Effector memory CD4-positive, alpha-beta T cell (primary cell): ENCODE measurements at regions not wholly inside any gene's neighbourhood (a gene's known extent, or its start where the extent isn't known, plus 50 kb on each side); places are given as distances from the start of the nearest gene placed in this dataset.

ENCODE experiments used
- DNase-seq, 3 donors: peaks; one replicate each; pipeline ENCODE4 v3.0.0-alpha.2; 2020
- H3K27ac ChIP-seq: 2 replicates; pipeline ENCODE4 v1.7.0; 2013; ENCODE audit warnings: mild to moderate bottlenecking, low read length, moderate library complexity; ENCODE audit not compliant: insufficient read depth, poor library complexity, severe bottlenecking
- H3K27me3 ChIP-seq: replicated peaks from 2 replicates; pipeline ENCODE4 v1.7.0; 2013; ENCODE audit warnings: mild to moderate bottlenecking, low read length; ENCODE audit not compliant: insufficient read depth, control insufficient read depth, poor library complexity, severe bottlenecking
- H3K36me3 ChIP-seq: 2 replicates; pipeline ENCODE4 v1.7.0; 2013; ENCODE audit warnings: mild to moderate bottlenecking, low read length, moderate library complexity; ENCODE audit not compliant: control insufficient read depth, insufficient read depth
- H3K4me1 ChIP-seq: 2 replicates; pipeline ENCODE4 v1.7.0; 2013; ENCODE audit warnings: low read length, mild to moderate bottlenecking; ENCODE audit not compliant: control insufficient read depth, insufficient read depth, poor library complexity, severe bottlenecking
- H3K4me3 ChIP-seq: 2 replicates; pipeline ENCODE4 v1.7.0; 2013; ENCODE audit warnings: low read length, low read depth, mild to moderate bottlenecking; ENCODE audit not compliant: insufficient read depth, poor library complexity, severe bottlenecking
- H3K9me3 ChIP-seq: 2 replicates; pipeline ENCODE4 v1.7.0; 2013; ENCODE audit warnings: mild to moderate bottlenecking, low read length, moderate library complexity; ENCODE audit not compliant: control insufficient read depth

- Histone ChIP-seq H3K4me3 (no peak overlapping the region), H3K4me1 (no peaks in the 10 kb centered on the region), H3K36me3 (no peaks in the 10 kb centered on the region), H3K27ac (no peak overlapping the region), H3K27me3 (no peaks in the 10 kb centered on the region), H3K9me3 (no peaks in the 10 kb centered on the region)
- no peak for DNase-seq
Observed at GRCh38 chr4:180153587-180153986, 2089.6 kb upstream of the TENM3 start.

- Histone ChIP-seq H3K9me3 (no peaks in the 10 kb centered on the region), H3K27me3 (no peaks in the 10 kb centered on the region), H3K36me3 (no peaks in the 10 kb centered on the region), H3K4me3 (no peak overlapping the region), H3K27ac (no peak overlapping the region), H3K4me1 (no peaks in the 10 kb centered on the region)
- no peak for DNase-seq
Observed at GRCh38 chr4:180156684-180157083, 2086.5 kb upstream of the TENM3 start.

- no peaks in the 10 kb centered on the region for H3K36me3 ChIP-seq
- DNase-seq = no peak
- no peak overlapping the region for H3K27ac ChIP-seq
- no peaks in the 10 kb centered on the region for H3K27me3 ChIP-seq
- no peaks in the 10 kb centered on the region for H3K4me1 ChIP-seq
- H3K4me3 ChIP-seq = no peak overlapping the region
- H3K9me3 ChIP-seq = no peaks in the 10 kb centered on the region
Observed at GRCh38 chr4:180160195-180160983, 2082.8 kb upstream of the TENM3 start.

- DNase-seq = no peak
- no peaks in the 10 kb centered on the region for H3K27me3 ChIP-seq
- H3K9me3 ChIP-seq = no peaks in the 10 kb centered on the region
- H3K36me3 ChIP-seq = no peaks in the 10 kb centered on the region
- no peak overlapping the region for H3K27ac ChIP-seq
- no peaks in the 10 kb centered on the region for H3K4me1 ChIP-seq
- H3K4me3 ChIP-seq = no peak overlapping the region
Observed at GRCh38 chr4:180164799-180165198, 2078.4 kb upstream of the TENM3 start.

GRCh38 chr4:180169394-180169793 is 2073.8 kb upstream of the TENM3 start:
- no peak for DNase-seq
- Histone ChIP-seq H3K36me3 (no peaks in the 10 kb centered on the region), H3K27ac (no peak overlapping the region), H3K9me3 (no peaks in the 10 kb centered on the region), H3K4me3 (no peak overlapping the region), H3K4me1 (no peaks in the 10 kb centered on the region), H3K27me3 (no peaks in the 10 kb centered on the region)

GRCh38 chr4:180169966-180170365 is 2073.2 kb upstream of the TENM3 start:
- no peaks in the 10 kb centered on the region for H3K4me1 ChIP-seq
- no peak overlapping the region for H3K27ac ChIP-seq
- no peaks in the 10 kb centered on the region for H3K36me3 ChIP-seq
- H3K27me3 ChIP-seq = no peaks in the 10 kb centered on the region
- H3K9me3 ChIP-seq = no peaks in the 10 kb centered on the region
- no peak for DNase-seq
- H3K4me3 ChIP-seq = no peak overlapping the region

GRCh38 chr4:180179146-180179545 is 2064.1 kb upstream of the TENM3 start:
- Histone ChIP-seq H3K4me1 (no peaks in the 10 kb centered on the region), H3K4me3 (no peak overlapping the region), H3K9me3 (no peaks in the 10 kb centered on the region), H3K36me3 (no peaks in the 10 kb centered on the region), H3K27me3 (no peaks in the 10 kb centered on the region), H3K27ac (no peak overlapping the region)
- DNase-seq = no peak

GRCh38 chr4:180189666-180190065 is 2053.5 kb upstream of the TENM3 start:
- H3K9me3 ChIP-seq = peaks cover 3% of the 10 kb centered on the region
- DNase-seq = no peak

GRCh38 chr4:180190382-180190781 is 2052.8 kb upstream of the TENM3 start:
- Histone ChIP-seq H3K4me1 (no peaks in the 10 kb centered on the region), H3K27me3 (no peaks in the 10 kb centered on the region), H3K4me3 (no peak overlapping the region), H3K27ac (no peak overlapping the region), H3K36me3 (no peaks in the 10 kb centered on the region), H3K9me3 (peaks cover 3% of the 10 kb centered on the region)
- DNase-seq = no peak

More at GRCh38 chr4:180189666-180190065, 2053.5 kb upstream of the TENM3 start:
- H3K27ac ChIP-seq = no peak overlapping the region
- H3K27me3 ChIP-seq = no peaks in the 10 kb centered on the region
- no peaks in the 10 kb centered on the region for H3K4me1 ChIP-seq
- no peak overlapping the region for H3K4me3 ChIP-seq
- H3K36me3 ChIP-seq = no peaks in the 10 kb centered on the region

- Histone ChIP-seq H3K4me1 (no peaks in the 10 kb centered on the region), H3K4me3 (no peak overlapping the region), H3K9me3 (no peaks in the 10 kb centered on the region), H3K36me3 (no peaks in the 10 kb centered on the region), H3K27me3 (no peaks in the 10 kb centered on the region), H3K27ac (no peak overlapping the region)
- no peak for DNase-seq
Observed at GRCh38 chr4:180197471-180197870, 2045.7 kb upstream of the TENM3 start.
